ENCODE measurements at regions not wholly inside any gene's neighbourhood (a gene's known extent, or its start where the extent isn't known, plus 50 kb on each side); places are given as distances from the start of the nearest gene placed in this dataset.

DNA sequence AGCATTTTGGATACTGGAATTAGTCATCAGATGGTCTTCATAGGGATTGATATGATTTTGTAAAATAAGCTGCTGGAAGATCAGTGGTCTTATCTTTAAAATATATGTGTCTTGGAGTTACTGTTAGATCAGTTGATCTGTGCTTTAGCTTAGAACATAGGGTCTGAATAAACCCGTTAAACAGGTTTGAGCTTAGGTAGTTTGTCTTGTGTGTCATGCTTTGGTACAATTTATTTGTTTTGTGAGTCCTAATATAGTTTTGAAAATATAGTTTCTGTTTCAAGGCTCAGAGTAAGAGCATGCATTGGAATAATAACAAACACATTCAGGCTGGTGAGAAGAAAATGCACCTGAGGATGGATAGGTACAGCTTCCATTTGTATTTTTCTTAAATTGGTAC lies 505.0 kb downstream of the SLC16A7 start:
- no peak overlapping the region for H3K4ac ChIP-seq (replicated peaks; ENCODE audit: insufficient read length, low read depth, low read length)
- H2AFZ ChIP-seq (ENCODE audit: low read length), result no peak overlapping the region
- FAIRE-seq (no peak), DNase-seq (ENCODE audit: low read depth in 1 of 2, low spot score in 2 of 2) (no peak)
- no peaks in the 10 kb centered on the region for H3K27me3 ChIP-seq (replicated peaks in 1 of 4; ENCODE audit: control insufficient read depth in 3 of 4, extremely low read depth in 1 of 4, insufficient read depth in 3 of 4, low read length in 3 of 4)
- 95% methylated on average over 1 of the region's 1 CpG; no CpG with 5 or more reads in 1 of the 2 experiments for WGBS, 2 experiments (ENCODE audit: extremely low coverage in 1 of 2, insufficient coverage in 1 of 2, insufficient read length in 1 of 2, insufficient replicate concordance in 2 of 2, low coverage in 1 of 2, low lambda C conversion rate in 2 of 2, missing lambda C conversion rate in 1 of 2)
- H2AK5ac ChIP-seq (ENCODE audit: low read depth, low read length), result no peak overlapping the region
- H2BK5ac ChIP-seq (ENCODE audit: low read depth, low read length), result no peak overlapping the region
- H2BK20ac ChIP-seq (ENCODE audit: low read length), result no peak overlapping the region
- no peaks in the 10 kb centered on the region for H3K79me2 ChIP-seq (ENCODE audit: control insufficient read depth in 1 of 2, insufficient read depth in 2 of 2, low read length in 2 of 2)
- no peaks in the 10 kb centered on the region for H4K20me1 ChIP-seq (replicated peaks in 1 of 2; ENCODE audit: control insufficient read depth in 1 of 2, insufficient read depth in 2 of 2, low read length in 2 of 2)
- no peak overlapping the region for H3K27ac ChIP-seq (ENCODE audit: low read depth, low read length)
- POLR2A ChIA-PET (ENCODE audit: partially characterized antibody), result no interaction called here
- H3K4me3 ChIP-seq (ENCODE audit: extremely low read depth in 1 of 4, insufficient read depth in 2 of 4, low read depth in 3 of 4, low read length in 4 of 4), result no peak overlapping the region
- H3K36me3 ChIP-seq (ENCODE audit: control insufficient read depth in 2 of 4, insufficient read depth in 4 of 4, low read length in 3 of 4), result no peaks in the 10 kb centered on the region
- no peaks in the 10 kb centered on the region for H3K4me1 ChIP-seq (replicated peaks in 1 of 4; ENCODE audit: control insufficient read depth in 3 of 4, insufficient read depth in 4 of 4, low read length in 3 of 4)
- H3K4me2 ChIP-seq (ENCODE audit: insufficient read depth in 1 of 2, low read depth in 2 of 2, low read length in 2 of 2), result no peak overlapping the region
- H3K18ac ChIP-seq (ENCODE audit: extremely low read depth, low read length), result no peak overlapping the region
- no peak overlapping the region for H3K9ac ChIP-seq (replicated peaks in 1 of 4; ENCODE audit: extremely low read depth in 1 of 4, low read depth in 3 of 4, low read length in 3 of 4)
- CTCF ChIA-PET (ENCODE audit: partially characterized antibody), result no interaction called here
- H3K56ac ChIP-seq (replicated peaks; ENCODE audit: insufficient read length, low read depth, low read length), result no peak overlapping the region
- H2BK120ac ChIP-seq (replicated peaks; ENCODE audit: low read depth, low read length), result no peak overlapping the region
- no peak overlapping the region for H4K5ac ChIP-seq (ENCODE audit: insufficient read length, low read depth, low read length)
- H3K23ac ChIP-seq (ENCODE audit: insufficient read length), result no peak overlapping the region
- H3K23me2 ChIP-seq (ENCODE audit: low read depth, low read length), result no peaks in the 10 kb centered on the region
- H3K9me3 ChIP-seq (ENCODE audit: insufficient read depth in 2 of 2, low read depth in 1 of 2, low read length in 1 of 2), result peaks cover 2 to 7% of the 10 kb centered on the region in 2 experiments; a peak in 1 of 4 replicates
- H2BK15ac ChIP-seq (ENCODE audit: low read length), result no peak overlapping the region
- H2BK12ac ChIP-seq (ENCODE audit: low read depth, low read length), result no peak overlapping the region
- H4K91ac ChIP-seq (replicated peaks; ENCODE audit: insufficient read length, low read length), result no peak overlapping the region
- no peak overlapping the region for H4K8ac ChIP-seq (ENCODE audit: extremely low read depth, insufficient read depth, low read length)
- no peaks in the 10 kb centered on the region for H3K79me1 ChIP-seq (ENCODE audit: low read depth, low read length)
- TF ChIP-seq TEAD4 (IDR thresholded peaks at IDR 0.05; ENCODE audit: low read depth, low read length) (no peak), HDAC6 (IDR thresholded peaks at IDR 0.05; ENCODE audit: low read depth, low read length) (no peak), RXRA (IDR thresholded peaks at IDR 0.05; ENCODE audit: insufficient read depth, low read depth, low read length) (no peak), KDM4A (IDR thresholded peaks at IDR 0.05; ENCODE audit: low read depth, low read length, severe bottlenecking) (no peak), ZNF274 (IDR thresholded peaks at IDR 0.05; ENCODE audit: borderline replicate concordance, extremely low read depth, low read length) (no peak), RAD21 (IDR thresholded peaks at IDR 0.05 in 1 of 2, conservative IDR thresholded peaks at IDR 0.05 in 1 of 2; ENCODE audit: low read depth in 2 of 2, low read length in 2 of 2) (no peak), POLR2AphosphoS5 (IDR thresholded peaks at IDR 0.05; ENCODE audit: low read depth, low read length) (no peak), HDAC2 (IDR thresholded peaks at IDR 0.05; ENCODE audit: borderline replicate concordance in 1 of 2, low read depth in 2 of 2, low read length in 2 of 2) (no peak), CTBP2 (IDR thresholded peaks at IDR 0.05; ENCODE audit: borderline replicate concordance, insufficient read depth, insufficient read length, low read length) (no peak), TBP (IDR thresholded peaks at IDR 0.05; ENCODE audit: low read depth, low read length) (no peak)
- TF ChIP-seq, protein P1, sequence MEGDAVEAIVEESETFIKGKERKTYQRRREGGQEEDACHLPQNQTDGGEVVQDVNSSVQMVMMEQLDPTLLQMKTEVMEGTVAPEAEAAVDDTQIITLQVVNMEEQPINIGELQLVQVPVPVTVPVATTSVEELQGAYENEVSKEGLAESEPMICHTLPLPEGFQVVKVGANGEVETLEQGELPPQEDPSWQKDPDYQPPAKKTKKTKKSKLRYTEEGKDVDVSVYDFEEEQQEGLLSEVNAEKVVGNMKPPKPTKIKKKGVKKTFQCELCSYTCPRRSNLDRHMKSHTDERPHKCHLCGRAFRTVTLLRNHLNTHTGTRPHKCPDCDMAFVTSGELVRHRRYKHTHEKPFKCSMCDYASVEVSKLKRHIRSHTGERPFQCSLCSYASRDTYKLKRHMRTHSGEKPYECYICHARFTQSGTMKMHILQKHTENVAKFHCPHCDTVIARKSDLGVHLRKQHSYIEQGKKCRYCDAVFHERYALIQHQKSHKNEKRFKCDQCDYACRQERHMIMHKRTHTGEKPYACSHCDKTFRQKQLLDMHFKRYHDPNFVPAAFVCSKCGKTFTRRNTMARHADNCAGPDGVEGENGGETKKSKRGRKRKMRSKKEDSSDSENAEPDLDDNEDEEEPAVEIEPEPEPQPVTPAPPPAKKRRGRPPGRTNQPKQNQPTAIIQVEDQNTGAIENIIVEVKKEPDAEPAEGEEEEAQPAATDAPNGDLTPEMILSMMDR (IDR thresholded peaks at IDR 0.05; ENCODE audit: control extremely low read depth in 1 of 3, insufficient read depth in 1 of 3, low read depth in 1 of 3, low read length in 3 of 3), result no peak
- no peak overlapping the region for H3K14ac ChIP-seq (ENCODE audit: insufficient read length)
